K562 (cell line): ENCODE measurements at regions not wholly inside any gene's neighbourhood (a gene's known extent, or its start where the extent isn't known, plus 50 kb on each side); places are given as distances from the start of the nearest gene placed in this dataset.

Experiments
- ATAC-seq: fragments of 200-7000 bp; cut with Tn5 transposase; 3 replicates; pipeline ENCODE4 v1.9.1; 2020; ENCODE audit warnings: moderate library complexity
- BruUV-seq: library from RNA; stranded (reverse); fragments of 400-500 nt; replicated peaks from 2 replicates; lab custom pipeline; 2021; lab: Mats Ljungman, UMichigan
- CTCF ChIA-PET: fragments of 300-600 bp; formaldehyde crosslinking; extraction: SDS; loops from one replicate; lab custom pipeline; 2021; ENCODE audit warnings: low intra/inter-chr PET ratio; lab: Yijun Ruan, JAX
- POLR2A ChIA-PET: fragments of 300-600, 350-650 bp; sonication (Branson Sonifier 250); formaldehyde crosslinking; extraction: SDS; loops from one replicate; lab custom pipeline; 2021; ENCODE audit warnings: antibody characterized with exemption, inconsistent platforms; lab: Yijun Ruan, JAX
- DNase-seq, 4 experiments: peaks; one replicate each; pipeline versions ENCODE4 v3.0.0 to v3.0.0-alpha.2; 2011 to 2018; ENCODE audit warnings: low spot score in 3 of 4, mixed read lengths in 3 of 4; ENCODE audit errors: extremely low read depth in 1 of 4
- FAIRE-seq: peaks from 2 replicates; lab custom pipeline; 2011; peaks lifted over from hg19 to GRCh38; lab: Jason Lieb, UNC
- H2AFZ ChIP-seq: 2 replicates; pipeline ENCODE4 v1.6.0; 2011; ENCODE audit warnings: low read depth, low read length, control low read depth, inconsistent platforms
- H3K27ac ChIP-seq: fragments of 200-600 bp; 3 replicates; pipeline ENCODE4 v1.8.0; 2011; ENCODE audit warnings: low read depth, mild to moderate bottlenecking, control low read depth, inconsistent platforms, low read length, moderate library complexity, mixed read lengths; ENCODE audit errors: extremely low read depth
- H3K27me3 ChIP-seq, 2 experiments: fragments of 300-600 bp in 1 of 2; 2 replicates in 1 of 2; 3 replicates in 1 of 2; pipeline versions ENCODE4 v1.6.0 to v1.8.0; 2011; ENCODE audit warnings: inconsistent platforms in 2 of 2, low read length in 2 of 2, mild to moderate bottlenecking in 1 of 2, mixed read lengths in 1 of 2, moderate library complexity in 1 of 2; ENCODE audit not compliant: control insufficient read depth in 2 of 2, insufficient read depth in 2 of 2
- H3K36me3 ChIP-seq: fragments of 300-600 bp; 3 replicates; pipeline ENCODE4 v1.8.0; 2011; ENCODE audit warnings: mild to moderate bottlenecking, low read length, inconsistent platforms; ENCODE audit not compliant: control insufficient read depth, insufficient read depth
- H3K4me1 ChIP-seq, 2 experiments: fragments of 200-600 bp in 1 of 2; replicated peaks in 1 of 2; 2 replicates in 1 of 2; 3 replicates in 1 of 2; pipeline versions ENCODE4 v1.5.1 to v1.8.0; 2011; ENCODE audit warnings: inconsistent platforms in 2 of 2, low read length in 2 of 2, mild to moderate bottlenecking in 1 of 2, mixed read lengths in 1 of 2, moderate library complexity in 1 of 2; ENCODE audit not compliant: control insufficient read depth in 2 of 2, insufficient read depth in 2 of 2
- H3K4me2 ChIP-seq: 2 replicates; pipeline ENCODE4 v1.6.1; 2011; ENCODE audit warnings: low read length, control low read depth, inconsistent platforms, mixed read lengths; ENCODE audit not compliant: insufficient read depth
- H3K4me3 ChIP-seq: fragments of 200-600 bp; sonication (generic), shearing (Covaris generic); 2 replicates; pipeline ENCODE4 v1.5.1; 2016; ENCODE audit warnings: control low read depth, inconsistent platforms
- H3K79me2 ChIP-seq: fragments of 200-600 bp; 3 replicates; pipeline ENCODE4 v1.8.0; 2011; ENCODE audit warnings: low read length, inconsistent platforms; ENCODE audit not compliant: control insufficient read depth, insufficient read depth
- H3K9ac ChIP-seq, 2 experiments: 2 replicates each; pipeline versions ENCODE4 v1.6.0 to v1.6.1; 2011; ENCODE audit warnings: low read depth in 2 of 2, low read length in 2 of 2, control low read depth in 1 of 2, inconsistent platforms in 1 of 2, mild to moderate bottlenecking in 1 of 2, mixed read lengths in 1 of 2; ENCODE audit not compliant: insufficient read depth in 1 of 2
- H3K9me1 ChIP-seq: one replicate; pipeline ENCODE4 v1.6.0; 2011; ENCODE audit warnings: inconsistent platforms, mild to moderate bottlenecking, low read length, moderate library complexity; ENCODE audit not compliant: control insufficient read depth, insufficient read depth
- H3K9me3 ChIP-seq: replicated peaks from 2 replicates; pipeline ENCODE4 v1.5.1; 2011; ENCODE audit warnings: low read depth, low read length, inconsistent platforms; ENCODE audit not compliant: control insufficient read depth, insufficient read depth
- H4K20me1 ChIP-seq: replicated peaks from 2 replicates; pipeline ENCODE4 v1.6.1; 2011; ENCODE audit warnings: low read length, inconsistent platforms, mixed read lengths; ENCODE audit not compliant: control insufficient read depth, insufficient read depth
- GTF2F1 ChIP-seq: IDR thresholded peaks from 2 replicates; pipeline ENCODE4 v1.6.1; 2011; ENCODE audit warnings: low read depth, low read length, improper control_type of control experiment
- HMG20A ChIP-seq: fragments of 450-650 bp; formaldehyde crosslinking; conservative IDR thresholded peaks from 2 replicates; pipeline ENCODE4 v1.4.0; 2020; ENCODE audit warnings: mild to moderate bottlenecking, mixed read lengths
- HNRNPH1 ChIP-seq: fragments of 200-400 bp; formaldehyde crosslinking; optimal IDR thresholded peaks from 2 replicates; pipeline ENCODE3; 2017; ENCODE audit warnings: low read depth, mild to moderate bottlenecking, low read length, moderate library complexity
- HNRNPK ChIP-seq: fragments of 200-400 bp; formaldehyde crosslinking; IDR thresholded peaks from one replicate; pipeline ENCODE4 v1.6.1; 2018; ENCODE audit warnings: mild to moderate bottlenecking, low read depth, low read length; ENCODE audit not compliant: poor library complexity, severe bottlenecking
- MAFF ChIP-seq: IDR thresholded peaks from 2 replicates; pipeline ENCODE4 v1.6.1; 2012; ENCODE audit warnings: low read length, improper control_type of control experiment
- MAFG ChIP-seq: fragments of 450-650 bp; conservative IDR thresholded peaks from 2 replicates; pipeline ENCODE4 v1.6.1; 2016; ENCODE audit warnings: missing genetic modification characterization, missing compliant biosample characterization
- MAFK ChIP-seq: IDR thresholded peaks from 2 replicates; pipeline ENCODE4 v1.6.1; 2011; ENCODE audit warnings: low read length, improper control_type of control experiment
- NR1H2 ChIP-seq: sonication (generic); formaldehyde crosslinking; IDR thresholded peaks from 2 replicates; pipeline ENCODE4 v1.4.0; 2020; ENCODE audit warnings: mild to moderate bottlenecking, missing genetic modification reagents
- PML ChIP-seq: IDR thresholded peaks from 2 replicates; pipeline ENCODE4 v1.6.1; 2012; ENCODE audit warnings: low read length, inconsistent platforms
- POLR3A ChIP-seq: IDR thresholded peaks from 2 replicates; pipeline ENCODE4 v1.6.1; 2011; ENCODE audit warnings: borderline replicate concordance, mild to moderate bottlenecking, moderate library complexity; ENCODE audit not compliant: insufficient read length, insufficient read depth; ENCODE audit errors: extremely low read depth
- SUPT5H ChIP-seq: fragments of 450-650 bp; IDR thresholded peaks from 2 replicates; pipeline ENCODE4 v1.6.1; 2016
- TBP ChIP-seq: optimal IDR thresholded peaks from 2 replicates; pipeline ENCODE3; 2011; ENCODE audit warnings: low read depth, low read length, improper control_type of control experiment
- ZNF316 ChIP-seq: fragments of 450-650 bp; IDR thresholded peaks from 2 replicates; pipeline ENCODE4 v1.6.1; 2016
- ZNF408 ChIP-seq: fragments of 250-450 bp; sonication (Bioruptor Pico); IDR thresholded peaks from 2 replicates; pipeline ENCODE4 v1.4.0; 2020; ENCODE audit warnings: low read depth, mild to moderate bottlenecking, moderate library complexity
- WGBS: fragments of 100-300 bp; shearing (Covaris generic); methylation state at CpG from one replicate; pipeline ENCODE4 v1.1.6; 2016; ENCODE audit warnings: low coverage, mixed read lengths; ENCODE audit not compliant: insufficient coverage; ENCODE audit errors: missing lambda C conversion rate; 5-methylcytosine and 5-hydroxymethylcytosine counted together
- in situ Hi-C: fragments of 300-500 bp; cut with MboI; formaldehyde crosslinking; loops from 4 replicates; pipeline ENCODE4 v1.15.0; 2018; ENCODE audit warnings: inconsistent platforms, mixed read lengths
- intact Hi-C: fragments of 100-400 bp; cut with micrococcal nuclease; formaldehyde crosslinking; loops from 2 replicates; pipeline ENCODE4 v1.14.2; 2022
- TF ChIP-seq, protein P1 (sequence below): fragments of 250-450 bp; sonication (Bioruptor Pico); IDR thresholded peaks from 2 replicates; pipeline ENCODE4 v1.4.0; 2020; ENCODE audit warnings: mild to moderate bottlenecking, moderate library complexity
- TF ChIP-seq, protein P2 (sequence below): fragments of 450-650 bp; IDR thresholded peaks from 2 replicates; pipeline ENCODE4 v1.6.1; 2016; ENCODE audit warnings: antibody characterized with exemption

GRCh38 chr5:30103052-30103451 is 1090.4 kb upstream of the CDH6 start:
- Histone ChIP-seq H3K9me3 (no peaks in the 10 kb centered on the region), H3K79me2 (no peaks in the 10 kb centered on the region), H3K9ac (no peak overlapping the region), H3K4me1 (no peaks in the 10 kb centered on the region), H3K9me1 (no peaks in the 10 kb centered on the region), H3K4me2 (no peak overlapping the region), H4K20me1 (no peaks in the 10 kb centered on the region), H3K27me3 (no peaks in the 10 kb centered on the region), H3K36me3 (no peaks in the 10 kb centered on the region), H3K27ac (no peak overlapping the region), H2AFZ (no peak overlapping the region), H3K4me3 (no peak overlapping the region)
- POLR2A ChIA-PET = no interaction called here
- intact Hi-C loops (no loop called here), in situ Hi-C loops (no loop called here)
- no peak for FAIRE-seq
- no TSS peak for BruUV-seq
- CTCF ChIA-PET = no interaction called here
- TF ChIP-seq NR1H2 (CRISPR knock-in tag) (no peak), ZNF408 (CRISPR knock-in tag) (no peak), PML (no peak)
- WGBS = 18% methylated on average over 1 of the region's 1 CpG
- no peak for ATAC-seq
- DNase-seq = no peak

GRCh38 chr5:30102185-30102584 is 1091.3 kb upstream of the CDH6 start:
- no peak overlapping the region for H3K9ac ChIP-seq
- ATAC-seq = no peak
- H3K4me2 ChIP-seq = no peak overlapping the region
- FAIRE-seq = no peak
- H3K9me3 ChIP-seq = no peaks in the 10 kb centered on the region
- H3K27me3 ChIP-seq = no peaks in the 10 kb centered on the region
- H3K79me2 ChIP-seq = no peaks in the 10 kb centered on the region
- intact Hi-C loops (no loop called here), in situ Hi-C loops (no loop called here)
- DNase-seq = no peak
- POLR2A ChIA-PET = no interaction called here
- H2AFZ ChIP-seq = no peak overlapping the region
- no peaks in the 10 kb centered on the region for H4K20me1 ChIP-seq
- CTCF ChIA-PET = no interaction called here
- H3K9me1 ChIP-seq = no peaks in the 10 kb centered on the region
- H3K36me3 ChIP-seq = no peaks in the 10 kb centered on the region
- WGBS = 9% methylated on average over 2 of the region's 2 CpGs
- H3K27ac ChIP-seq = no peak overlapping the region
- no peak overlapping the region for H3K4me3 ChIP-seq
- no peaks in the 10 kb centered on the region for H3K4me1 ChIP-seq
- no TSS peak for BruUV-seq
- TF ChIP-seq MAFK (peak; percentile 81), MAFF (peak; percentile 73), HMG20A (no peak), POLR3A (no peak), HNRNPH1 (no peak), TBP (no peak), HNRNPK (no peak), ZNF316 (peak; percentile 69), GTF2F1 (no peak), MAFG (tag) (peak; percentile 59; the same call in 1 of the 2 replicates), SUPT5H (no peak)
- TF ChIP-seq, protein P1, sequence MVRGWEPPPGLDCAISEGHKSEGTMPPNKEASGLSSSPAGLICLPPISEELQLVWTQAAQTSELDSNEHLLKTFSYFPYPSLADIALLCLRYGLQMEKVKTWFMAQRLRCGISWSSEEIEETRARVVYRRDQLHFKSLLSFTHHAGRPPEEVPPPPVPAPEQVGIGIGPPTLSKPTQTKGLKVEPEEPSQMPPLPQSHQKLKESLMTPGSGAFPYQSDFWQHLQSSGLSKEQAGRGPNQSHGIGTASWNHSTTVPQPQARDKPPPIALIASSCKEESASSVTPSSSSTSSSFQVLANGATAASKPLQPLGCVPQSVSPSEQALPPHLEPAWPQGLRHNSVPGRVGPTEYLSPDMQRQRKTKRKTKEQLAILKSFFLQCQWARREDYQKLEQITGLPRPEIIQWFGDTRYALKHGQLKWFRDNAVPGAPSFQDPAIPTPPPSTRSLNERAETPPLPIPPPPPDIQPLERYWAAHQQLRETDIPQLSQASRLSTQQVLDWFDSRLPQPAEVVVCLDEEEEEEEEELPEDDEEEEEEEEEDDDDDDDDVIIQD = no peak
- TF ChIP-seq, protein P2, sequence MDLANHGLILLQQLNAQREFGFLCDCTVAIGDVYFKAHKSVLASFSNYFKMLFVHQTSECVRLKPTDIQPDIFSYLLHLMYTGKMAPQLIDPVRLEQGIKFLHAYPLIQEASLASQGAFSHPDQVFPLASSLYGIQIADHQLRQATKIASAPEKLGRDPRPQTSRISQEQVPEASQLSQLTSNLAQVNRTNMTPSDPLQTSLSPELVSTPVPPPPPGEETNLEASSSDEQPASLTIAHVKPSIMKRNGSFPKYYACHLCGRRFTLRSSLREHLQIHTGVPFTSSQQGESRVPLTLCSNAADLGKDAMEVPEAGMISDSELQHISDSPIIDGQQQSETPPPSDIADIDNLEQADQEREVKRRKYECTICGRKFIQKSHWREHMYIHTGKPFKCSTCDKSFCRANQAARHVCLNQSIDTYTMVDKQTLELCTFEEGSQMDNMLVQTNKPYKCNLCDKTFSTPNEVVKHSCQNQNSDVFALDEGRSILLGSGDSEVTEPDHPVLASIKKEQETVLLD = no peak
